ENCODE measurements at regions not wholly inside any gene's neighbourhood (a gene's known extent, or its start where the extent isn't known, plus 50 kb on each side); places are given as distances from the start of the nearest gene placed in this dataset.

DNA sequence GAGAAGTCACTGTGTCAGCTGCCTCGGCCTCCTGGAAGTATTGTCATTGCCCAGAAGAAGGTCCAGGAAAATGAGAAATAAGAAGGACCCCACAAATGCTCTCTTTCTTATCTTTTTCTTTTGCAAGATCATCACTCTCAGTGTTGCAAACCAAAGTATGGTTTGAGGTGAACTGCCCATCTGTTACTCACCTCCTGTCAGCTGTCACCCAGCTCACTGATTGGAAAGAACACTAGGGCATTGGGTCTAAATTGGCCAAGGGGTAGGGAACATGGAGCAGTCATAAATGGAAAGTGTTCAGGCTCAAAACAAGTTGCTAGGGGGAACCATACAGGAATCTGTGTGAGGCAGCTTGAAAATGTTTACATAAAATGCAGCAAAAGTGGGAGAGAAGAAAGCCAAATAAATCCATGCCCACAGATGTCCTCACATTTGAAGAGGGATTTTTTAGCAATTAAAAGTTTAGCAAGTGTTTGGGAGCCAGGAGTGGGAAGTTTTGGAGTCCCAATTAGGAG is 431.2 kb upstream of the THBS1 start:
- no peak for DNase-seq (ENCODE audit: low spot score)

DNA sequence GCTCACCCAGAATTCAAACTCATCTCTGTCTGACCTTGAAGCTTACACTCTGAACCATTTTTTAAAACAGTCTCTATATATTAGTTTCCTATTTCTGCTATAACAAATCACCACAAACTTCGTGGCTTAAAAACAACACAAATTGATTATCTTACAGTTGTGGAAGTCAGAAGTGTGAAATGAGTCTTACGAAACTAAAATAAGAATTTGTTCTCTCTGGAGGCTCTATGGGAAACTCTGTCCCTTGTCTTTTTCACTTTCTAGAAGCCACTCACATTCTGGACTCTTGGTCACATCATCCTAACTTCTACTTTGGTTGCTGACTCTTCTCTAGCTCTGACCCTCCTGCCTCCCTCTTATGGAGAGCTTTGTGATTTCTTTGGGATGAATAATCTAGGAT is 429.3 kb upstream of the THBS1 start:
- no peak for DNase-seq (ENCODE audit: low spot score)

DNA sequence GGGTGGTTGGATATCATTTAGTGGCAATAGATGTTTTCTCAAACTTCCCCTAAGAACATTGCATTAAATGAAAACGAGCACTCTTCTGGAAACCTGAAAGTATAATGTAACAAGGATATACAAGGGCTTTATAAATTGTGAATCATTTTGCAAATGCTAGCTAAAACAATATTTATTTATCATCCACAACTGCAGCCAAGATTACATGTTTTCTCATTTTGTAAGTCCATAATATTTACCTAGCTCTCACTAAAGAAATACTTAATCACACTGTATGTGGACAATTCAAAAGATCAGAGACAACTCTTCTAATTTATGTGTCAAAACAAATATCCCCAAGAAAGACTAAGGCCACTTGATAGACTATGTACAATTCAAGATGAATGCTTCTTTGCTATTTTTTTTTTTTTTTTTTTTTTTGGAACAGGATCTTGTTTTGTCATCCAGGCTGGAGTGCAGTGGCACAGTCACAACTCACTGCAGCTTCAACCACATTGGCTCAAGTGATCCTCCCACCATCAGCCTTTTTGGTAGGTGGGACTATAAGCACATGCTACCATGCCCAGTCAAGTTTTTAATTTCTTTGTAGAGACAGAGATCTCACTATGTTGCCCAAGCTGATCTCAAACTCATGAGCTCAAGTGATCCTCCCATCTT is 427.7 kb upstream of the THBS1 start:
- DNase-seq (ENCODE audit: low spot score), result no peak

DNA sequence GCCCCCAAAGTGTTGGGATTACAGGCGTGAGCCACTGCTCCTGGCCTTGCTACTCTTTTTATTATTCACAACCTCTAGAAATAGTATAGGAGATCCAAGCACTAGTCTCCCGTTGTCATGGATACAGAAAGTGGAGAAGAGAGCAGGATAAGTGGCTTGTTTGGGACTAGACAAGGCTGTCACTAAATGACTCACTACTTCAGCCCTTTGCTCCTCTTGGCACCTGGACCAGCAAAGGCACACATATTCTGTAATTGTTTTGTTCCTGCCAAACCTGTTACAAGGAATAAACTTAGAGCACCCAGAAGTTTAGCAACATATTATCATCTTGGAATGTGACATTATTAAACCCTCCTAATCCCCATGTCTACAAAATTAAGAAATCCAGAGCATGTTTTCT is 427.2 kb upstream of the THBS1 start:
- no peak for DNase-seq (ENCODE audit: low spot score)

- no peak for DNase-seq (ENCODE audit: low spot score)
Measured at GRCh38 chr15:39154227-39154638, 426.6 kb upstream of the THBS1 start.

GRCh38 chr15:39154776-39155175 is 426.1 kb upstream of the THBS1 start:
- no peak for DNase-seq (ENCODE audit: low spot score)

GRCh38 chr15:39156166-39156565 is 424.7 kb upstream of the THBS1 start:
- no peak for DNase-seq (ENCODE audit: low spot score)

- DNase-seq (ENCODE audit: low spot score), result no peak
Measured at GRCh38 chr15:39156646-39157250, 424.1 kb upstream of the THBS1 start.

GRCh38 chr15:39157882-39158281 is 423.0 kb upstream of the THBS1 start:
- DNase-seq (ENCODE audit: low spot score), result no peak

DNA sequence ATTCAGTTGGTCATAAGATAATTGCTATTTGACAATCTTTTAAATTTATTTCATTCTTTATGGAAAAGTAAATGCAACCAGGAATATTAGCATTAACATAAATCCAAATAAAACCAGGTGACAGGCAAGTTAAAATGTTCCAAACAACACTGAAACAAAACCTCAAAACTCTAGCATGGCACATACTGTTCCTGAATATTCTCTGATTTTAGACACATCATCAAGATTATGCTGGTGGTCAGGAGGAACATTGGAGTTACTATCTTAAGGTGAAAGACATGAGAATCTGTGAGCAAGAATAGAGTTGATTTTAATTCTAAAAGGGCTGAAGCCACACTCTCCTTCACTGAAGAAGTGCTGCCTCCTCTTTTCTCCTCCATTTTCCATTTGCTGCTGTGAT is 421.0 kb upstream of the THBS1 start:
- DNase-seq (ENCODE audit: low spot score), result no peak

GRCh38 chr15:39161096-39161495 is 419.8 kb upstream of the THBS1 start:
- DNase-seq (ENCODE audit: low spot score), result no peak

DNA sequence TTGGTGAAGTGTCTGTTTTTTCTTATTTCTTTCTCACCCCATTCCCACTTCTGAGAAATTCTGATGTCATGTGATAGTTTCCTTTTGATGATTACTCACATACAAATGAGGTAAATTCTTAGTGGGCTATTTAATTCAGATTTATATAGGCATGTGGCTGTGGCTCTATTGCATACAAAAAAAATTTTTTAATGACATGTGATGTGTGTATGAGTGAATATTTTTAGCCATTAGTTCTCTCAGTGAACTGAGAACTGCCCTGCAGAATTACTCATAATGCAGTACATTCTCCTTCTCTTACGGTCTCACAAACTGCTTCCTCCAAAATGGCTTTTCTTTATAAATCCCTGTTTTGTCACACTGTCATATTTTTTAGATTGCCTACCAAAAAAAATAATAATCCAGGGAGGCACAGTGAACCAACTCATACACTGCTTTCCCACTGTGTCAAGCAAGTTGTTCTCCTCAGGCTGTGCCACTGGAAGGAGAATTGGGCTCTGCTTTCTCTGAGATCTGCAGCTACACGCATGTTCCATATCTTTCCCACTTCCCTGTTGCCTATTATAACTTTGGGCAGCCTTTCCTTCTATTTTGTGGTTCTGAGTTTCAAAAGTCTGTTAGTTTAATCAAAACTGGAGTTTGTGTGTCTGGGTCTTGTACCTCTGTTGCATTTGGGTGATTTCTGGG is 415.7 kb upstream of the THBS1 start:
- no peak for DNase-seq (ENCODE audit: low spot score)

DNA sequence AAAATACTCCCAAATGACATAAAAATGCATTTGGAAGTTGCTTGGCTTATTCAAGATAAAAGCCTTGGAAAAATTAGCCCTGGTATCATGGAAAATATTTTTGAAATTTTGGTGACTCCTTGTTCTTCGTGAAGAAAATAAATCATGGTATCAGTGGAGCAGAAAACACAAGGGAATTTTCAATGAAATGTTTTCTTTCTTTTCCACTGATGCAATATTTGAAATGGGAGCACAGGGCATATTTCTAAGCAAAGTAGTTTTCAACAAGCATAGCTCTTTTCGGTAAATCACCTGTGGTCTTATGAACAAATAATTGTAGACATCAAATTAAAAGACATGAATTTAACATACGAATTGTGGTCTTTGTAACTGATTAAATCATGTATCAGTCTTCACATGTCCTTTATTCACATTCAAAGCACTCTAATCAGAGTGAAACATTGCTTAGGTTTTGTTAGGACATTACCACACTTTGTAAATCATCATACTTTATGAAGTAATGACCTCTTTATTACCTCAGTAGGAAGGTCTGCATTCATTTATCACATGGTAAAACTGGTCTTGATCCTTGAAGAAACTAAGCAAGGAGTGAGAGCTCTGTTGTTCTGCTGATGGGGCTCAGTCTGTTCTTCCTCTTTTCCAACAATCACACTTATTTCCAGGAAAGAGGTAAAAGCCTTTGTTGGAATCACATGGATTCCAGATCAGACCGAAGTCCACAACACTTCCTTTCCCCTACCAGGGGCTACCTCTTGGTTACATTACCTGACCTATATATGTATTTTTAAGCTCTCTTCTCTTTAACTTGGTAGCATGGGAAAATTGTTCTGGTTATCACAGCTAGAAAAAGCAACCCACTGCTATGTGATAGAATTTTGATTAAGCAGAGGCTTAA is 413.5 kb upstream of the THBS1 start:
- DNase-seq (ENCODE audit: low spot score), result no peak

DNA sequence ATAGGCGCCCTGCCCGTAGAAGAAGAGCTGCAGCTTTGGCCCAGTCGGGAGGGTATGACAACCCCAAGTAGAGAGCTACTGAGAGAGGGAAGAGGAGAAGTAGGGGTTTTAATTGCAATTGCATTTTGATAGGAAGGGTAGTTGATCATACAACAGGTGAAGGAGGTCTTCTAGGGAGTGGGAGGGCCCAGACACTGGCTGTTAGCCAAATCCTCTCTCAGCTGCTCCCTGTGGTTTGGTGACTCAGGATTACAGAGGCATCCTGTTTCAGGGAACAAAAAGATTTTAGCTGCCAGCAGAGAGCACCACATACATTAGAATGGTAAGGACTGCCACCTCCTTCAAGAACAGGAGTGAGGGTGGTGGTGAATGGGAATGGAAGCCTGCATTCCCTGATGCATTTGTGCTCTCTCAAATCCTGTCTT is 408.9 kb upstream of the THBS1 start:
- DNase-seq (ENCODE audit: low spot score), result peak; percentile 82

- no peak for DNase-seq (ENCODE audit: low spot score)
Measured at GRCh38 chr15:39172380-39173281, 408.2 kb upstream of the THBS1 start.

GRCh38 chr15:39173426-39173825 is 407.5 kb upstream of the THBS1 start:
- DNase-seq (ENCODE audit: low spot score), result no peak

DNA sequence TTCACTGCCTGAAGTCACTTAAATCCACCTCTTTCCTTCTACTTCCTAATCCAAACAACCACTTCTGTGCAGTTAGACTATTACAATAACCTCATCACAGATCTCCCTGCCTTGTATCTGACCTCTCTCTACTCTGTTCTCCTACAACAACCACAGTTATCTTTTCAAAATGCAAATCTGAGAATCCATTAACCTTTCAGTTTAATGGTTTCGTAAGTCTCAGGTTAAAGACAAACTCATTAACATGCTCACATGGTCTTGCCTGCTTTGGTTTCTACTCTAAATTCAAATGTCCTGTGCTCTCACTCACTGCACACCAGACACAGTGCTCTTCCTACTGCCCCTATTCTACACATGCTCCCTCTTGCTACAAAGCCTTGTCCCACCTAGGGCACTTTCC is 406.5 kb upstream of the THBS1 start:
- no peak for DNase-seq (ENCODE audit: low spot score)

DNA sequence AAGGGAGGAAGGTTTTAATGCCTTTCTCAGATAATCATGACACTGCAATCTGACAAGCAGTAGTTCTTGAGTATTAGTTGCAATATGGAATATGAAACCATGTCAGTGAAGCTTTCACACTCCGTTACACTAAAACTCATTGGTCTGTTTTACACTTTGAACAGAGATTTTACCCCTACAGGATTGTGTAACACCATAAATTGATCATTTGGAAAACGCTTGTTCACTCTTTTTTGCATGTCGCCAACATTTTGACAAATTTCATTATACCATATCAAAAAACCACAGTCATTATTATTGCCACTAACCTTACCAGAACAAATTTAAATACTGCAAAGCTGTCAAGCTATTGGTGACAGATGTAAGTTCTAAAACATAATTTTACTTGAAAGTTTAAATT is 404.8 kb upstream of the THBS1 start:
- no peak for DNase-seq (ENCODE audit: low spot score)

- peak; percentile 61 for DNase-seq (ENCODE audit: low spot score)
Measured at GRCh38 chr15:39177561-39177960, 403.3 kb upstream of the THBS1 start.

DNA sequence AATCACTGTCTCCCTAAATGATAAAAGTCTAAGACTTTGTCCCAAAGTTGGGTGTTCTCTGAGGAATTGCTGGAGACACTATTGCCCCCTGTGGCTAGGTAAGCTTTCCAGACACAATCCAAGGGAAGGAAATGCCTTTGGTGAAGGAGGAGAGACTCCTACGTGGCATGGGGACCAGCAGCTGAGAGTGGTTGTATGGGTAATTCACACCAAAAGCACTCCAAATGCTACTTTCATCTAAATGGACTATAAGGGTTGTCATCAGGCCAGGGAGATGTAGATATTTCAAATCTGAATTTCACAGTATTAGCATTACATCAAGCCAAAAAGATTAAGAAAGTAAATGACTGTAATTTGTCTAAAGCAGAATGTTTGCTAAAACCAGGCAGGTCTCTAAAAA is 400.8 kb upstream of the THBS1 start:
- DNase-seq (ENCODE audit: low spot score), result no peak

GRCh38 chr15:39180483-39180933 is 400.4 kb upstream of the THBS1 start:
- DNase-seq (ENCODE audit: low spot score), result no peak

All from ureter (tissue), 1 donor.